ENCODE measurements at regions not wholly inside any gene's neighbourhood (a gene's known extent, or its start where the extent isn't known, plus 50 kb on each side); places are given as distances from the start of the nearest gene placed in this dataset.

DNA sequence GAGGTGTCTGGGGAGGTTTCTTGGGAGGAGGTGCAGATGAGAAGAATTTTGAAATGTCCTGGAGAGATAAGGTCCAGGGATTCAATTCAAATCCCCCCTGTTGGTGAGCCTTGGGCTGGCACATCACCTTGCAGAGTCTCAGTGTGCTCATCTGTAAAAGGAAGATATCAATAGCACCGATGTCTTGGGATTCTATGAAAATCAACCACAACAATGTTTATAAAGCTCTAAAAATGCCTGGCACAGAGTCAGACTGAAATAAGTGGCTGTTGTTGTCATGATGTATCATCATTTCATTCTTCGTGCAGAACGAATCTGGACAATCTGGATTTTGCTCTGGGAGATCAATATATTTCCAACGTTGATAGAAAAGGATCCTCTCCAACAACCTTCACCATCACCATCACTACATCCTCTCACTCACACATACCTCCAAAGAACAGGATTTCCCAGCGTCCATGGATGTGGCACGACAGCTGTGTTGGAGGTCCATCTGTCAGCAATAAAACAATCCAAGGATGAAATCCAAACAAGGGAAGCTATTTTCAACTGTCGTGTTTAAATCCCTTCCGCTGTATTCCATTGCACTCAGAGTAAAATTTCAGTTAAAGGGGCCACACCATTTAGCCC, 393.7 kb upstream of the DYNLRB2 start:
- H3K4me3 Mint-ChIP-seq = no peak overlapping the region
- no peak for DNase-seq
- H3K27me3 Mint-ChIP-seq (ENCODE audit: low read depth) = no peaks in the 10 kb centered on the region
- no peaks in the 10 kb centered on the region for H3K9me3 Mint-ChIP-seq (ENCODE audit: insufficient read depth)
- ChIA-PET CTCF (no interaction called here), POLR2A (no interaction called here)
- no peaks in the 10 kb centered on the region for H3K4me1 Mint-ChIP-seq (ENCODE audit: low read depth)
- no peak for ATAC-seq
- H3K36me3 Mint-ChIP-seq (ENCODE audit: low read depth) = no peaks in the 10 kb centered on the region
- no peak overlapping the region for H3K27ac Mint-ChIP-seq

DNA sequence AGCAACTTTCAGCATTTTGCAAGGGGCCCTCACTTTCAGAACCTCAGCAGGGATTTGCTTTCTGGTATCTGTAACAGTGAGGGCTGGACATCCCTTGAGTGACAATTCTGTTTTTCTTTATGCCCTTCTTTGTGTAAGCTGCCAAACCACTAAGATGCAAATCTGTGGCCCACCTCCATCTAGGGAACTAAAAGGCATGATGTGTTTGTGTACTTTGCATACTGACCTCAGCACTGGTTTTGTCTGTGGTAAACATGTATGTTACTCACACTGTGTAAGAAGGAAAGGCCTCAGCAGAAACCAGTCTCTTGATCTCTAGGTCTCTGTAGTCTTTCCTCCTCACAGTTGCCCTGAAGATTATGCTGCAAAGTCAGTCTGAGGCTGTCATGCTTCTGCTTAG, 396.6 kb upstream of the DYNLRB2 start:
- no peaks in the 10 kb centered on the region for H3K4me1 Mint-ChIP-seq (ENCODE audit: low read depth)
- no peak overlapping the region for H3K4me3 Mint-ChIP-seq
- ChIA-PET POLR2A (no interaction called here), CTCF (no interaction called here)
- H3K27me3 Mint-ChIP-seq (ENCODE audit: low read depth) = no peaks in the 10 kb centered on the region
- no peak overlapping the region for H3K27ac Mint-ChIP-seq
- no peaks in the 10 kb centered on the region for H3K9me3 Mint-ChIP-seq (ENCODE audit: insufficient read depth)
- no peak for DNase-seq
- no peak for ATAC-seq
- no peaks in the 10 kb centered on the region for H3K36me3 Mint-ChIP-seq (ENCODE audit: low read depth)

DNA sequence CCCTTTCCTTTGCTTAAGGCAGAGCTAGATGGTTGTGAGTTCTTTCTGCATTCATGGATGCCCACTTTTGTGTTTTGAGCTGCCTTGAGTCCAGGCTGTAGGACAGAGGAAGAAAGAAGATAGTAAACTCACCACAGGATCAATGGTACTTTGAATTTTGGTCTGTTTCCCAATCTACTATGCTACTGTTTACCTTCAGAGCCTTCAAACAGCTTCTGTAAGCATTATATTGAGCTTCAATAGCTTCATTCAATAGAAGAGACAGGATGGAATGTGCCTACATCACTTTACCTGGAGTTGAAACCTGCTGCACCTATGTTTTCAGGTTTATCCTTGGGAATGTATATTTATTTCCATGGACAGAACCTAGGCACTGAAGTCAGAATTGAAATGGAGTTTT, 397.9 kb upstream of the DYNLRB2 start:
- no peak for ATAC-seq
- ChIA-PET CTCF (no interaction called here), POLR2A (no interaction called here)
- no peaks in the 10 kb centered on the region for H3K36me3 Mint-ChIP-seq (ENCODE audit: low read depth)
- no peaks in the 10 kb centered on the region for H3K4me1 Mint-ChIP-seq (ENCODE audit: low read depth)
- DNase-seq = no peak
- no peaks in the 10 kb centered on the region for H3K27me3 Mint-ChIP-seq (ENCODE audit: low read depth)
- no peak overlapping the region for H3K27ac Mint-ChIP-seq
- no peaks in the 10 kb centered on the region for H3K9me3 Mint-ChIP-seq (ENCODE audit: insufficient read depth)
- H3K4me3 Mint-ChIP-seq = no peak overlapping the region

DNA sequence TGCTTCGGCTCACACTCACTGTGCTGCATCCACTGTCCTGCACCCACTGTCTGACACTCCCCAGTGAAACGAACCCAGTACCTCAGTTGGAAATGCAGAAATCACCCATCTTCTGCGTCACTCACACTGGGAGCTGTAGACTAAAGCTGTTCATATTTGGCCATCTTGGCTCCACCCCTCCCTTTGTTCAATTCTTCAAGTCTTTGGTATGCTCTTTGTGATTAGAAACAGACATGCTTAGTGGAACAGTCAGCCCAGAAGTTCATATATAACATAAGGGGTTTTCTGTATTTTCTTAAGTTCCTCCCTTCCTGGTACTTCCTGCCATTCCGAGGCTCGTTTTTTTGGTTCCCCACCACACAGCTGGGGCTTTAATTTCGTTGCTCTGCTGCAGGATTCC, 398.5 kb upstream of the DYNLRB2 start:
- Mint-ChIP-seq H3K27ac (no peak overlapping the region), H3K27me3 (ENCODE audit: low read depth) (no peaks in the 10 kb centered on the region), H3K4me3 (no peak overlapping the region), H3K36me3 (ENCODE audit: low read depth) (no peaks in the 10 kb centered on the region), H3K4me1 (ENCODE audit: low read depth) (no peaks in the 10 kb centered on the region), H3K9me3 (ENCODE audit: insufficient read depth) (no peaks in the 10 kb centered on the region)
- DNase-seq (no peak), ATAC-seq (no peak)
- POLR2A ChIA-PET = no interaction called here
- CTCF ChIA-PET = no interaction called here

DNA sequence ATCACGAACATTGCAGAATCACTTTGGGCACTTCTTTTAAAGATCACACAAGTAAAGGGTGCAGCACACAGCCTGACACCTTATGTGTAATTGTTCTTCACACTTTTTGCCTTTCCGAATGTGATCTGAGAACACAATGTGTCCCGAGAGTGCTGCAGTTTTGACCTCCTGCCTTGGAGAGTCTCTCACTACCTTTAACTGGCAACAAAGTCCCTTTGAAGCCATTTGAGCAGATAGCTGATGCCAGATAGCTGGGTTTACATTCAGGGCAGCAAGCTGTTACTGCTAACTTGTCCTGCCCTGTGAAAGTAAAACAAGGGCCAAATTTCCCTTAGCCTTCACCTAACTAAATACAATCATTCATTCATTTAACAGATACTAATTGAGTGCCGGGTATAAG, 411.0 kb upstream of the DYNLRB2 start:
- no peak overlapping the region for H3K27ac Mint-ChIP-seq
- DNase-seq (no peak), ATAC-seq (no peak)
- H3K4me3 Mint-ChIP-seq = no peak overlapping the region
- no peaks in the 10 kb centered on the region for H3K9me3 Mint-ChIP-seq (ENCODE audit: insufficient read depth)
- no peaks in the 10 kb centered on the region for H3K27me3 Mint-ChIP-seq (ENCODE audit: low read depth)
- H3K4me1 Mint-ChIP-seq (ENCODE audit: low read depth) = no peaks in the 10 kb centered on the region
- ChIA-PET POLR2A (no interaction called here), CTCF (no interaction called here)
- no peaks in the 10 kb centered on the region for H3K36me3 Mint-ChIP-seq (ENCODE audit: low read depth)

DNA sequence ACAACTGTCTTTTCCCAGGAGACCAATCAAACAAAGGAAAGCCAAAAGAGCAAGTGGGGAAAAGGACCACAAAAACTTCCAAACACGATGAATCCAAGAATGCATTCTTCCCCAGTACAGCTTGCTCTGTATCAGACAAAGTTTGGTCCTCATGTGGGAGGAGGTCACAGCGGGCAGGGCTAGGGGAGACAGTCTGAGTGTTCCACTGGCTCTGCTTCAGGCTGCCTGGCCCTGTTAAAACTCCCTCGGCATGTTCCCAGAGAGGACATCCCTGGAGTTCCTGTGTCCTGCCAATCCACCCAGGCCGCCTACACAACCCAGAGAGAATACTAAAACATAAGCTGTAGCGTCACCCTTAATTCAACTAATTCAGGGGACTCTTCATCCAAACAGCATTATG, 415.1 kb upstream of the DYNLRB2 start:
- DNase-seq = no peak
- Mint-ChIP-seq H3K9me3 (ENCODE audit: insufficient read depth) (no peaks in the 10 kb centered on the region), H3K27ac (no peak overlapping the region), H3K4me1 (ENCODE audit: low read depth) (no peaks in the 10 kb centered on the region), H3K36me3 (ENCODE audit: low read depth) (no peaks in the 10 kb centered on the region), H3K27me3 (ENCODE audit: low read depth) (no peaks in the 10 kb centered on the region), H3K4me3 (no peak overlapping the region)
- CTCF ChIA-PET = no interaction called here
- no peak for ATAC-seq
- POLR2A ChIA-PET = no interaction called here

DNA sequence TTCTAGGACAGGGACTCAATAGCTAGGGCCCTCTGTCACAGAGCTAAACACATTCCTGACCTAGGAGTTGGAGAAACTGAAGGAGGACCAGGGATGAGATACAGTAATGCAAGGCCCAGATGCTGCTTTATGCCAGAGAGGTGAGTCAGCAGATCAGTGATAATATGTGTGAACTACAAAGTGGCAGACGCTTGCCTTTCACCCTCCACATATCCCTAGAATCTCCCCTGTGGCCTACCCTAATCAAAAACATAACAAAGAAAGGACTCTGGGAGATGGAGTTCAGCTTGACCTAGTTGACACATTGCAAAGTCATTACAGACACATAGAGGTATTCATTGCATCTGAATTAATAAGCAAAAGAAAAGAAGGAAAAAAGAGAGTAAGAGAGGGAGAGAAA, 417.6 kb upstream of the DYNLRB2 start:
- H3K4me3 Mint-ChIP-seq = no peak overlapping the region
- CTCF ChIA-PET = no interaction called here
- POLR2A ChIA-PET = no interaction called here
- no peaks in the 10 kb centered on the region for H3K27me3 Mint-ChIP-seq (ENCODE audit: low read depth)
- no peaks in the 10 kb centered on the region for H3K4me1 Mint-ChIP-seq (ENCODE audit: low read depth)
- no peak overlapping the region for H3K27ac Mint-ChIP-seq
- ATAC-seq (no peak), DNase-seq (no peak)
- no peaks in the 10 kb centered on the region for H3K36me3 Mint-ChIP-seq (ENCODE audit: low read depth)
- H3K9me3 Mint-ChIP-seq (ENCODE audit: insufficient read depth) = no peaks in the 10 kb centered on the region

DNA sequence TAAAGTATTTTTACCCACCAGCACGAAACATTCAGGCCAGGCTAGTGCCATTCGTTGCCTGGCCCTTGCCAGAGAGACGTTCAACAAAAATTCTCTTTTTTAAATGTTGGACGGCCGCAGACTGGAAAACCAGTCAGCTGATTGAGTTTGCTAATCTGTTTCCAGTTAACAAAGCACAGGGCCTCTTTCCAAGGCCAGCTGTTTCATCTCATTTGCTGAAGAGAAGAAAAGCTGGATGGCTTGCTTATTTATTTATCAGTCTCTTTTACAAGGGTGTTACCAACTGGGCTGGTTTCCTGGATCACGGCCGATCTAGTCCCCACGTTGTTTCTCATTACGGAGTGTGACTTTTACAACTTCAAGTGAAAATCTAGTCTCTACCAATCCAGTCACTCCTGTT, 418.7 kb upstream of the DYNLRB2 start:
- ATAC-seq (no peak), DNase-seq (no peak)
- no peak overlapping the region for H3K4me3 Mint-ChIP-seq
- ChIA-PET CTCF (no interaction called here), POLR2A (no interaction called here)
- H3K27ac Mint-ChIP-seq = no peak overlapping the region
- H3K27me3 Mint-ChIP-seq (ENCODE audit: low read depth) = no peaks in the 10 kb centered on the region
- H3K9me3 Mint-ChIP-seq (ENCODE audit: insufficient read depth) = no peaks in the 10 kb centered on the region
- H3K4me1 Mint-ChIP-seq (ENCODE audit: low read depth) = no peaks in the 10 kb centered on the region
- H3K36me3 Mint-ChIP-seq (ENCODE audit: low read depth) = no peaks in the 10 kb centered on the region

DNA sequence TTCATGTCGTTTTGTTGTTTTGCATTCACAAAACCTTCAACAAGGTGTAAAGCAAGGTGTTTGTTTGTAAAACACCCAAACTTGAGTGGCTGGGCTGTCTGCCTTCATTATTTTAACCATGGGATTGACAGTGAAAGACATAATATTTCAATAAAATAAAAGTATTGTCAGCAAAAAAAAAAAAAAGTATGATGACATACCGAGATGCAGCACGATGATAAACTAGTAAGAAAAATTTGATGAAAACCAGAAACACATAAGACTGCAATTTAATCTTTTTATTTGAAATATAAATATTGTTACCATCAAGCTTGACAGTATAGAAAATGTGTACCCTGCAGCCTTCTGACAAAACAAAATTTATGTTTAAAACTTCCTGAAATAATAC, 419.3 kb upstream of the DYNLRB2 start:
- DNase-seq = no peak
- ChIA-PET POLR2A (no interaction called here), CTCF (no interaction called here)
- Mint-ChIP-seq H3K9me3 (ENCODE audit: insufficient read depth) (no peaks in the 10 kb centered on the region), H3K27ac (no peak overlapping the region), H3K27me3 (ENCODE audit: low read depth) (no peaks in the 10 kb centered on the region), H3K4me3 (no peak overlapping the region), H3K36me3 (ENCODE audit: low read depth) (no peaks in the 10 kb centered on the region), H3K4me1 (ENCODE audit: low read depth) (no peaks in the 10 kb centered on the region)
- no peak for ATAC-seq

DNA sequence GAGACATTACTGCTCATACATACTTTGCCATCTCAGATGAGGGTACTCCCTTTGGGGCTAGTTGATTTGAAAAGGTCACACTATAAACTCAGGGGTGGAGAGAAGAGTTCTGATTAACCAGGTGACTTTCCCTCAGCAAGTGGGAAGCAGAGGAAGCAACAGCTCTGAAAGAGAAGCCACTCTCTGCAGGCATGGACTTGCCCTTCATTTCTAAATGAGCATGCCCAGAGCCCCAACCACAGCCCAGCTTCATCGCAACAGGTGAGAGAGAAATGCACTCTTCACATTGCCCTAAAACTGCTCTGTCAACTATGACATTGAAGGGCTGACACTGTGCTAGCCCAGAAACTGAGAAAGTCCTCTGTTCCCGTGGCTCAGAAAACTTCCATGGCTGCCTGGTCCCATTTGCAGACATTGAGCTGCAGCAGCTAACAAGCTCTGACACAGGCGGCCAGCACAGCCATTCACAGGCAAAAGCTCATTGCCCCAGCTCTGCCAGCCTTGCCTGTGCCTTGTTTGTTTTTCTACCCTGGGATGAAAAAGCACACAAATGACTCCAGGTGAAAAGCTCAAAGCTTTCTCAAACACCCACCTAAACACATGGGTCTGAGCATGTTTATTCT, 419.8 kb upstream of the DYNLRB2 start:
- DNase-seq = no peak
- ATAC-seq = no peak
- H3K4me3 Mint-ChIP-seq = no peak overlapping the region
- H3K36me3 Mint-ChIP-seq (ENCODE audit: low read depth) = no peaks in the 10 kb centered on the region
- ChIA-PET POLR2A (no interaction called here), CTCF (no interaction called here)
- H3K4me1 Mint-ChIP-seq (ENCODE audit: low read depth) = no peaks in the 10 kb centered on the region
- no peak overlapping the region for H3K27ac Mint-ChIP-seq
- H3K27me3 Mint-ChIP-seq (ENCODE audit: low read depth) = no peaks in the 10 kb centered on the region
- H3K9me3 Mint-ChIP-seq (ENCODE audit: insufficient read depth) = no peaks in the 10 kb centered on the region

DNA sequence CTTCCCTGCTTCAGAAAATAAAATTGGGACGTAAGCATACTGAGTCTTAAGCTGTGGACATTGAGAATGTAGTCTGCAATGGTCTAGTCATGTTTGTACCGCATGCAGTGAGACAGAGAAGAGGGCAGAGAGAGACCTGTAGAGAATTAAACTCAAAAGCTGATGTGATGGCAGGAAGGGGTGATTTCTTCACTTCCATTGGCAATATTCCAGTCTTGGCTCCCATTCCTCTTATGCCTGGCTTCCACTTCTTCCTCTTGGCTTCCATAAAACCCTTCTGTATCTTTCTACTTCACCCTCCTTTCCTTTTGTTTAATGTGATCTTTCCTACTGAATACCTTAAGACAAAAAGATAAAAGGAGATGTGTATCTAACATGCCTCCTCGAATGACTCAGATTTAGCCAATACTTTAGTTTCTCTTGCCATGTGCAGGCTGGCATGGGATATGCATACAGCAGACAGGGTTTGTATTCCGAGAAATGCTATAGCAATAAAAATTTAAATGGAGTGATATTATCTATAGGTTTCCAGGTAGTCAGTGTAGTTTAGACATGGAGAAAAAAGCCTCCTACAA, 423.1 kb upstream of the DYNLRB2 start:
- ATAC-seq (no peak), DNase-seq (no peak)
- H3K36me3 Mint-ChIP-seq (ENCODE audit: low read depth) = no peaks in the 10 kb centered on the region
- H3K4me3 Mint-ChIP-seq = no peak overlapping the region
- ChIA-PET CTCF (no interaction called here), POLR2A (no interaction called here)
- no peaks in the 10 kb centered on the region for H3K27me3 Mint-ChIP-seq (ENCODE audit: low read depth)
- no peaks in the 10 kb centered on the region for H3K9me3 Mint-ChIP-seq (ENCODE audit: insufficient read depth)
- no peak overlapping the region for H3K27ac Mint-ChIP-seq
- no peaks in the 10 kb centered on the region for H3K4me1 Mint-ChIP-seq (ENCODE audit: low read depth)

DNA sequence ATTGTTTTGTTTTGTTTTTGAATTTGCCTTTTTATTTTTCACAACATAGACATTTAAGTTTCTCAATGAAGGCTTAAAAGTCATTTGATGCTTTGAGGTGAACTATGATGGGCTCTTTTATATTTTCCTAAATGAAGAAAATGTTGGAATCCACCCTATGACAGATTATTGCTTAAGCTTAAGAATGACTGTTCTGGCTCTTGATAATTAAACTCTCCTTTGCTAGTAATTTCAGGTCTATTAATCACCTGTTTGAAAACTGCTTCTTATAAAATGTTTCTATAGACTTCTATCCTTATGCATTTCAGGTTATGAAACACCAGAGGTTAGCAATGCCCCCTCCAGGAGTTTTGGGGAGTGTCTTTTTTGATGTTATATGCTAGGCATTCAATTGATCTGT, 424.1 kb upstream of the DYNLRB2 start:
- POLR2A ChIA-PET = no interaction called here
- no peaks in the 10 kb centered on the region for H3K36me3 Mint-ChIP-seq (ENCODE audit: low read depth)
- no peaks in the 10 kb centered on the region for H3K9me3 Mint-ChIP-seq (ENCODE audit: insufficient read depth)
- H3K4me1 Mint-ChIP-seq (ENCODE audit: low read depth) = no peaks in the 10 kb centered on the region
- DNase-seq (no peak), ATAC-seq (no peak)
- no peak overlapping the region for H3K27ac Mint-ChIP-seq
- CTCF ChIA-PET = no interaction called here
- H3K27me3 Mint-ChIP-seq (ENCODE audit: low read depth) = no peaks in the 10 kb centered on the region
- no peak overlapping the region for H3K4me3 Mint-ChIP-seq

DNA sequence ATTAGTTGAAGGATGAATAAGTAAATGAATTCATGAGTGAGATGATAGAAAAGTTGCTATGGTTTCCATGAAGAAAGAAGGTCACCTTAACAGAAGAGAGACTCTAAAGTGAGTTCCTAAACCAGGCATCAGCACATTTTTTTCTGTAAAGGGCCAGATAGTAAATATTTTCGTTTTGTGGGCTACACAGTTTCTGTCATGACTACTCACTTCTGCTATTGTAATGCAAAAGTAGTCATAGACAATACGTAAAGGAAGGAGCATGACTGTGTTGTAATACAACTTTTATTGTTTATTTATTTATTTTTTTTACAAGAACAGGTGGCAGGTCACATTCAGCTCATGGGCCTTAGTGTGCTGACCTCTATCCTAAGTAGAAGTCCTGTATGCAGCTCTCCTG, 426.1 kb upstream of the DYNLRB2 start:
- POLR2A ChIA-PET = no interaction called here
- Mint-ChIP-seq H3K4me3 (no peak overlapping the region), H3K27ac (no peak overlapping the region), H3K27me3 (ENCODE audit: low read depth) (no peaks in the 10 kb centered on the region), H3K9me3 (ENCODE audit: insufficient read depth) (no peaks in the 10 kb centered on the region), H3K36me3 (ENCODE audit: low read depth) (no peaks in the 10 kb centered on the region), H3K4me1 (ENCODE audit: low read depth) (no peaks in the 10 kb centered on the region)
- ATAC-seq (no peak), DNase-seq (no peak)
- CTCF ChIA-PET = no interaction called here
